ENCODE measurements at regions not wholly inside any gene's neighbourhood (a gene's known extent, or its start where the extent isn't known, plus 50 kb on each side); places are given as distances from the start of the nearest gene placed in this dataset.
"Not testable (repeated sequence)": the region's sequence is repeated elsewhere in the genome, so short reads cannot be mapped to it uniquely, and the experiment has no call there.

DNA sequence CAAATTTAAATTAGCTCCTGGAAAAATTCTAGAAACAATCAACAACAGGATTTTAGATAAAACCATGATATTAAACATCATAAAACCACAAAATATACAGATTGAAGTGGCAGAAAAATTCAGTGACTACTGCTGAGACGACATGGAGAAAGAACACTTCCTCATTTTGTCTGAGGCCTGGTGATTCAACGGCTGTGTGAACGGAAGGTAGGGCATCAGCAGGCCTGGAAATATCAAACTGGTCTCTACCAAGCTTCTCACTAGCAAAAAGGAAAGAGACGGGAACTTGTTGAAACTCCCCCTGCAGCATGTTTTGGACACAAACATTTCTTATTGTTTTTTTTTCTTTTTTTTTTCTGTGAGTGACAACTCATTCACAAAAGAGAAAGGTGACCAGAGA lies 58.0 kb upstream of the AHI1 start:
- no peak for DNase-seq

- no peak for DNase-seq
These were observed 60.0 kb upstream of the AHI1 start for GRCh38 chr6:135557582-135557981.

GRCh38 chr6:135565605-135566004 lies 68.1 kb upstream of the AHI1 start:
- DNase-seq: not testable (repeated sequence)

- no peak for DNase-seq
These were observed 69.0 kb upstream of the AHI1 start for GRCh38 chr6:135566311-135567068.

GRCh38 chr6:135567375-135568083 lies 70.0 kb upstream of the AHI1 start:
- no peak for DNase-seq

DNA sequence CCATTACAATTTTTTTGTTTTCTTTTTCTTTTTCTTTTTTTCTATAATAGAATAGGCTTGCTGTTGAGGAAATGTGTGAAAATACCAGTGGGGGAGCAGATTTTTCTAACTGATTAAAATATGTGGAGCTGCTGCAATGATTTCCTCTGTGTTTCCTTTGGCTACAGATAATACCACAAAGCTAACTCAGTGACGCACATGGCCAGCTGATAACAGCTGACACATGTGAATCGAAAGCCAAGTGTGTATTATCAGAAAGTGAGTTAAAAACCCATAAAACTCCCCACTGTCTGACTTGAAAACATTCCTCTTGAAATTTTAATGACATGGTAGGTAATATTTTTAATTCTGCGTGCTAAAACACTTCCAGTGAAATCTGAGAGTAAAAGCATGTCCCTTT lies 70.8 kb upstream of the AHI1 start:
- DNase-seq: no peak

- no peak for DNase-seq
These were observed 74.5 kb upstream of the AHI1 start for GRCh38 chr6:135572051-135572450.

GRCh38 chr6:135575629-135576028 lies 78.1 kb upstream of the AHI1 start:
- no peak for DNase-seq

- DNase-seq: no peak
These were observed 78.5 kb upstream of the AHI1 start for GRCh38 chr6:135576055-135576454.

- DNase-seq: no peak
These were observed 79.6 kb upstream of the AHI1 start for GRCh38 chr6:135577059-135577538.

- no peak for DNase-seq
These were observed 81.4 kb upstream of the AHI1 start for GRCh38 chr6:135578976-135579375.

GRCh38 chr6:135581211-135581610 lies 83.7 kb upstream of the AHI1 start:
- no peak for DNase-seq

- no peak for DNase-seq
These were observed 85.8 kb upstream of the AHI1 start for GRCh38 chr6:135583256-135583761.

GRCh38 chr6:135586388-135586787 lies 88.8 kb upstream of the AHI1 start:
- DNase-seq: no peak

- no peak for DNase-seq
These were observed 89.3 kb upstream of the AHI1 start for GRCh38 chr6:135586844-135587243.

DNA sequence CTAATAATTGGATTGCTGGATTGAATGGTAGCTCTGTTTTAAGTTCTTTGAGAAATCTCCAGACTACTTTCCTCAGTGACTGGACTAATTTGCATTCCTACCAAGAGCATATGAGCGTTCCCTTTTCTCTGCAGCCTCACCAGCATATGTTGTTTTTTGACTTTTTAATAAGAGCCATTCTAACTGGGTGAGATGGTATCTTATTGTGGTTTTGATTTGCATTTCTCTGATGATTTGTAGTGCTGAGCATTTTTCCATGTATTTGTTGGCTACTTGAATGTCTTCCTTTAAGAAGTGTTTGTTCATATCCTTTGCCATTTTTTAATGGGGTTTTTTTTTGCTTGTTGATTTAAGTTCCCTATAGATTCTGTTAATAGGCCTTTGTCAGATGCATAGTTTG lies 94.7 kb upstream of the AHI1 start:
- no peak for DNase-seq

DNA sequence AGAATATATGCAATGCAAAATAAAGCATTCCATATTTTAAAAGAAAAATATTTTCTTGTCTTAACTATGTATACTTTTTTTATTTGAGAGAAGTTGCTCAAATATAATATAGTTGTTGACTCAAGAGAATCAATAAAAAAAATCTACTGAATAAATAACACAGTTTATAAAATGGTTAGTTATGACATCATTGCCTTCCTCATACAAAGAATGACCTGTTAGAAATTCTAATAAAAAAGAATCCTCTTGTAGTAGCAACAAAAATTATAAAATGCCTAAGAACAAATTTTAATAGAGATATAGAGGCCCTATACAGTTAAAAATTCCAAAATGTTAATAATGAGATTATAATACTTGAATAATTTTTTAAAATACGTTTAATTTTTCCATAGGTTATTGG lies 96.5 kb upstream of the AHI1 start:
- DNase-seq: no peak

GRCh38 chr6:135600086-135600702 lies 102.7 kb upstream of the AHI1 start:
- no peak for DNase-seq

DNA sequence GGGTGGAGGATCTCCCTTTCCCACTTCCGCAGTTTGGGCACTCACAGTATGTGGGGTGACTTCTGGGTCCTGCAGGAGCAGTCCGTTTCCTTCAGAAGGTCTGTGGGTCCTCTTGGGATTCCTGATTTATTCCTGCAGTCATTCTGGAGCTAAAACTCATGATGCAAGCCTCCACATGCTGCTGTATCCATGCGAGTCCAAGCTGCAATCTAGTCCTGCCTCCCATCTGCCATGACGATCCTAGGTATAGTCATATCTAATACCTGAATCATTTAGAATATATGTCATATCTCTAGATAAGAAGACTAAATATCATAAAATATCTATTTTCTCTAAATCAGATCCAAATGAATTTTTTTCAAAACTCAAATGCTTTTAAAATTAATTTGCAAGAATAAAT lies 103.4 kb upstream of the AHI1 start:
- DNase-seq: no peak

- no peak for DNase-seq
These were observed 104.3 kb upstream of the AHI1 start for GRCh38 chr6:135601857-135602256.

- DNase-seq: no peak
These were observed 105.7 kb upstream of the AHI1 start for GRCh38 chr6:135603249-135603648.

DNA sequence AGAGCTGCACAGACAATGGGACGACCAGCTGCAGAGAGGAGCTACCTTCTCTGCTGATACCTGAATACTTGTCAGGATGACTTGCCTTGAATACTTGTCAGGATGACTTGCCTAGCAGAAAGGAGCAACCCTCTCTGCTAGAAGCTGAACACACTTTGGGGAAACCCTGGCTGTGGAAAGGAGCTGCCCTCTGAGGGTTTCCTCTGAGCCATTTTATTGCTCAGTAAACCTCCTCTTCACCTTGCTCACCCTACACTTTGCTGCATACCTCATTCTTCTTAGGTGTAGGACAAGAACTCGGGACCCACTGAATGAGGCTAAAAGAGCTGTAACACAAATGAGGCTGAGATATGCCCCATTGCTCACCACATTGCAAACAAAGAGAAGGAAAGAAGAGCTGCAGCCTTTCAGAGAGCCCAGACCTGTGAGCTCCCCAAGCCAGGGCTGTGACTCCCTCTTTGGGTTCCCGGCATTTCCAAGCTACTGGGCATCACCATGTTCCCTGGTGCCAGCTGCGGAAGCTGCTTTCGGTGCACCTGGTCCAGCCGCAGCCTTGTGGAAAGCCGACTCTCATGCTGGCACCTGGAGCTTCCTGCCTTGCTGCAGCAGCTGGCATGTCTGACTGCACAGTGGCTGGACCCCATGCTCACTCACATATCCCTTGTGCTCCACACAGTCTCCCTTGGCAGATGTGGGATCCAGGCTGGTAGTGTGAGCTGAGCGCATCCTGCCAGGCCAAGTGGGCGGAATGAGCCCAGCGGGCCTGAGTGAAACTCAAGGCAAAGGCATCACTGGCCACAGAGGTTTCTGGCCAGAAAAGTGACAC lies 106.7 kb upstream of the AHI1 start:
- no peak for DNase-seq

- no peak for DNase-seq
These were observed 107.8 kb upstream of the AHI1 start for GRCh38 chr6:135605278-135605790.
